ENCODE measurements at regions not wholly inside any gene's neighbourhood (a gene's known extent, or its start where the extent isn't known, plus 50 kb on each side); places are given as distances from the start of the nearest gene placed in this dataset.
"Not testable (repeated sequence)": the region's sequence is repeated elsewhere in the genome, so short reads cannot be mapped to it uniquely, and the experiment has no call there.

DNA sequence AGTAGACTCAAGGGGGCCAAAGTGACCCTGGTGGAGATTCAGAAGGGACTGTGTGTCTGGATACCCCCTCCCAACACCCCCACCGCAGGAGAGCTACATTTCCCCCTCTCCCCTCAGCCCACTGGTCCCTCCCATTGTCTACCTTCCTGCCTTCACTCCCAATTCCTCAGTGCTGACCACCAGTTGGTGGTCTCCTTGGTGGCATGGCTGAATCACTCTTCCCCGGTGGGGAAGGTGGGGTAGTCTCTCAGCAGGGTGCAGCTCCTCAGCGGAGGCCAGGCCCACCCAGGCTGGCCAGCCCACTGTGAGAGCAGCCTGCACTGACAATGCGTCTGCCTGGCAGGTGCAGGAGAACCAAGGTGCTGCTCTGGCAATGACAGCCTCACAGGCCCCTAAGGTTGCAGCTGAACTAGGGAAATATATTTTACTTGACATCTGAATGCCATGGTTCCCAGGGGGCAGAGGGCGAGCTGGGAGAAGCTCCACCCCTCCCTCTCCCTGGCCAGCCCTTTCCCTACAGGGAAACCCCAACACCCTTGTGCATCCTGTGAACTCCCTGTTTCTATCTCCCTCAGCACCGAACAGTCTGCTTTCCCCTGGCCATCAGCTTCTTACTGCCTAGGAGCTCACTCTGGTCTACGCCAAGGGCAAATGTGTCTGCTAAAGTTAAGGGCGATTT lies 62.6 kb upstream of the PAX8 start:
- Histone ChIP-seq H3K27me3 (ENCODE audit: insufficient read depth, low read length) (no peaks in the 10 kb centered on the region), H3K4me2 (ENCODE audit: low read length) (no peak overlapping the region), H3K27ac (ENCODE audit: low read depth, low read length, poor library complexity, severe bottlenecking) (no peak overlapping the region), H3K9me2 (ENCODE audit: low read depth, low read length) (no peaks in the 10 kb centered on the region), H3K4me3 (ENCODE audit: low read depth, low read length, poor library complexity, severe bottlenecking) (no peak overlapping the region), H3K4me1 (ENCODE audit: insufficient read depth, low read length, severe bottlenecking) (no peaks in the 10 kb centered on the region), H3K9me3 (ENCODE audit: low read length) (no peaks in the 10 kb centered on the region), H3K9ac (ENCODE audit: low read length) (no peak overlapping the region), H3K79me2 (ENCODE audit: insufficient read depth, low read length) (no peaks in the 10 kb centered on the region), H3K36me3 (ENCODE audit: insufficient read depth, low read length) (no peaks in the 10 kb centered on the region), H3F3A (ENCODE audit: insufficient read depth, low read length) (no peaks in the 10 kb centered on the region), H4K20me1 (ENCODE audit: insufficient read depth, low read length) (no peaks in the 10 kb centered on the region), H2AFZ (ENCODE audit: low read length) (no peak overlapping the region)
- no peak for TF ChIP-seq CTCF (IDR thresholded peaks at IDR 0.05; ENCODE audit: low read length)

DNA sequence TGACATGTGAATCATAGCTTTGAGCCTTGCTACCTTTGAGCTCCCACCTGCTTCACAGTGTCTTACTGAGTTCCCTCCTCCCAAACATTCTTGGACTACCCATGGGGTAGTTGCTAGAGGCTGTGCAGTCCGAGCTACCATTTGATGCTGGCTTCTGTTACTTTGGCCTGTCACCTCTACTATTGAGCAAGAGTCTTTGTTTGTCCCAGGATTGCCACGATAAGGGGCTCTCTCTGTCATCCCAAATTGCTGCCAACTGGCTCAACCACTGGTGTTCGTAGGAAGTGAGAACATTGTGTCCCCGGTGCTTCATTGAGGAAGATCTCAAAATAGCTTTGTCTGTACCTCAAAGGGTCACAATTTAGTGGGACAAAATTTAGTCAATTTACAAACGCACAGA lies 59.1 kb upstream of the PAX8 start:
- Histone ChIP-seq H3K79me2 (ENCODE audit: insufficient read depth, low read length) (no peaks in the 10 kb centered on the region), H3K27ac (ENCODE audit: low read depth, low read length, poor library complexity, severe bottlenecking) (no peak overlapping the region), H3K4me2 (ENCODE audit: low read length) (no peak overlapping the region), H3K27me3 (ENCODE audit: insufficient read depth, low read length) (no peaks in the 10 kb centered on the region), H3K4me1 (ENCODE audit: insufficient read depth, low read length, severe bottlenecking) (no peaks in the 10 kb centered on the region), H4K20me1 (ENCODE audit: insufficient read depth, low read length) (no peaks in the 10 kb centered on the region), H3K9me2 (ENCODE audit: low read depth, low read length) (no peaks in the 10 kb centered on the region), H3K4me3 (ENCODE audit: low read depth, low read length, poor library complexity, severe bottlenecking) (no peak overlapping the region), H3K9me3 (ENCODE audit: low read length) (no peaks in the 10 kb centered on the region), H2AFZ (ENCODE audit: low read length) (no peak overlapping the region), H3K9ac (ENCODE audit: low read length) (no peak overlapping the region), H3K36me3 (ENCODE audit: insufficient read depth, low read length) (no peaks in the 10 kb centered on the region), H3F3A (ENCODE audit: insufficient read depth, low read length) (no peaks in the 10 kb centered on the region)
- no peak for TF ChIP-seq CTCF (IDR thresholded peaks at IDR 0.05; ENCODE audit: low read length)
- TF ChIP-seq EZH2 (IDR thresholded peaks at IDR 0.05; ENCODE audit: borderline replicate concordance, low read length), result no peak

DNA sequence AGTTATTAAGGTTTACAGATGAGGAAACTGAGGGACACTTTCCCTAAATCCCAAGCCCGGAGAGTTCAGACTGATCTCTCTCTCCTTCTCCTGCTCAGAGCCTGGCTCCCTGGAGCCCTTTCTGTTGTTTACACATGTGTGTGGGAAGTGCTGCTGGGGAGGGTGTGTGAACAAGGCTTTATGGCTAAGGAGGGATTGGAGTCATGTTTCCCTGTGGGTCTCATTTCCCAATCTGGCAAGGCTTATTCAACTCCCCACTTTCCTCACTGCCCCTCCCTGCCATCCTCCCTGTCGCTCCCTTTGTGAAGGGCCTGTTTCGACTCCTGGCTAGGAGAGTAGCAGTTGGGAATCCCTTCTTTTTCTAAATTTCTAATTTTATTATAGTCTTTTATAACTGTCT lies 57.3 kb upstream of the PAX8 start:
- not testable (repeated sequence) for H2AFZ ChIP-seq (ENCODE audit: low read length); H3K79me2 ChIP-seq (ENCODE audit: insufficient read depth, low read length); H3K27me3 ChIP-seq (ENCODE audit: insufficient read depth, low read length); H3F3A ChIP-seq (ENCODE audit: insufficient read depth, low read length); H3K9ac ChIP-seq (ENCODE audit: low read length); H3K36me3 ChIP-seq (ENCODE audit: insufficient read depth, low read length); H3K4me2 ChIP-seq (ENCODE audit: low read length); H3K4me3 ChIP-seq (ENCODE audit: low read depth, low read length, poor library complexity, severe bottlenecking); H3K4me1 ChIP-seq (ENCODE audit: insufficient read depth, low read length, severe bottlenecking); H4K20me1 ChIP-seq (ENCODE audit: insufficient read depth, low read length); H3K27ac ChIP-seq (ENCODE audit: low read depth, low read length, poor library complexity, severe bottlenecking); H3K9me3 ChIP-seq (ENCODE audit: low read length); H3K9me2 ChIP-seq (ENCODE audit: low read depth, low read length)

- no peaks in the 10 kb centered on the region for H3K9me2 ChIP-seq (ENCODE audit: low read depth, low read length)
- no peak overlapping the region for H3K4me3 ChIP-seq (ENCODE audit: low read depth, low read length, poor library complexity, severe bottlenecking)
- H3K27ac ChIP-seq (ENCODE audit: low read depth, low read length, poor library complexity, severe bottlenecking), result no peak overlapping the region
- no peaks in the 10 kb centered on the region for H3K27me3 ChIP-seq (ENCODE audit: insufficient read depth, low read length)
- no peak overlapping the region for H2AFZ ChIP-seq (ENCODE audit: low read length)
- no peak overlapping the region for H3K4me2 ChIP-seq (ENCODE audit: low read length)
- H4K20me1 ChIP-seq (ENCODE audit: insufficient read depth, low read length), result no peaks in the 10 kb centered on the region
- no peak overlapping the region for H3K9ac ChIP-seq (ENCODE audit: low read length)
- no peaks in the 10 kb centered on the region for H3F3A ChIP-seq (ENCODE audit: insufficient read depth, low read length)
- no peaks in the 10 kb centered on the region for H3K79me2 ChIP-seq (ENCODE audit: insufficient read depth, low read length)
- TF ChIP-seq CTCF (IDR thresholded peaks at IDR 0.05; ENCODE audit: low read length) (no peak), EZH2 (IDR thresholded peaks at IDR 0.05; ENCODE audit: borderline replicate concordance, low read length) (no peak)
- no peaks in the 10 kb centered on the region for H3K9me3 ChIP-seq (ENCODE audit: low read length)
- no peaks in the 10 kb centered on the region for H3K36me3 ChIP-seq (ENCODE audit: insufficient read depth, low read length)
- H3K4me1 ChIP-seq (ENCODE audit: insufficient read depth, low read length, severe bottlenecking), result no peaks in the 10 kb centered on the region
These were observed 55.4 kb upstream of the PAX8 start for GRCh38 chr2:113334147-113334546.

GRCh38 chr2:113333735-113334134 lies 55.0 kb upstream of the PAX8 start:
- not testable (repeated sequence) for H3K4me3 ChIP-seq (ENCODE audit: low read depth, low read length, poor library complexity, severe bottlenecking); H4K20me1 ChIP-seq (ENCODE audit: insufficient read depth, low read length); H3K36me3 ChIP-seq (ENCODE audit: insufficient read depth, low read length); H3K27ac ChIP-seq (ENCODE audit: low read depth, low read length, poor library complexity, severe bottlenecking); H3F3A ChIP-seq (ENCODE audit: insufficient read depth, low read length); H3K9me3 ChIP-seq (ENCODE audit: low read length); H3K79me2 ChIP-seq (ENCODE audit: insufficient read depth, low read length); H2AFZ ChIP-seq (ENCODE audit: low read length); H3K4me2 ChIP-seq (ENCODE audit: low read length); H3K27me3 ChIP-seq (ENCODE audit: insufficient read depth, low read length); H3K4me1 ChIP-seq (ENCODE audit: insufficient read depth, low read length, severe bottlenecking); H3K9me2 ChIP-seq (ENCODE audit: low read depth, low read length); H3K9ac ChIP-seq (ENCODE audit: low read length)
